WTC11 (cell line): ENCODE measurements at regions not wholly inside any gene's neighbourhood (a gene's known extent, or its start where the extent isn't known, plus 50 kb on each side); places are given as distances from the start of the nearest gene placed in this dataset.

Experiments used
- ATAC-seq: fragments of 200-7000 bp; cut with Tn5 transposase; 2 replicates; pipeline ENCODE4 v1.10.0; 2021; ENCODE audit warnings: mild to moderate bottlenecking, moderate library complexity
- CTCF ChIA-PET: fragments of 300-600 bp; sonication (Branson Sonifier 250); formaldehyde crosslinking; loops from one replicate; lab custom pipeline; 2021; ENCODE audit warnings: antibody characterized with exemption; lab: Charles Lee
- POLR2A ChIA-PET: fragments of 350-600 bp; sonication (Branson Sonifier 250); formaldehyde crosslinking; loops from one replicate; lab custom pipeline; 2021; ENCODE audit warnings: antibody characterized with exemption; lab: Charles Lee
- DNase-seq: peaks from one replicate; pipeline ENCODE4 v3.0.0; 2021; ENCODE audit warnings: low spot score
- H3K27ac Mint-ChIP-seq: 2 replicates; pipeline ENCODE4 v1.8.0; 2021; ENCODE audit warnings: mixed read lengths
- H3K27me3 Mint-ChIP-seq: 2 replicates; pipeline ENCODE4 v1.8.0; 2021; ENCODE audit warnings: low read depth, mild to moderate bottlenecking, moderate library complexity, mixed read lengths
- H3K36me3 Mint-ChIP-seq: 2 replicates; pipeline ENCODE4 v1.8.0; 2021; ENCODE audit warnings: mixed read lengths
- H3K4me1 Mint-ChIP-seq: 2 replicates; pipeline ENCODE4 v1.8.0; 2022; ENCODE audit warnings: mixed read lengths
- H3K4me3 Mint-ChIP-seq: 2 replicates; pipeline ENCODE4 v1.8.0; 2021; ENCODE audit warnings: mild to moderate bottlenecking, moderate library complexity, mixed read lengths
- H3K9me3 Mint-ChIP-seq: 2 replicates; pipeline ENCODE4 v1.8.0; 2021; ENCODE audit warnings: mixed read lengths
- ARID4B ChIP-seq: sonication (generic); formaldehyde crosslinking; IDR thresholded peaks from 2 replicates; pipeline ENCODE4 v1.8.0; 2023; ENCODE audit warnings: missing genetic modification reagents, mild to moderate bottlenecking, borderline replicate concordance
- ATF1 ChIP-seq: sonication (generic); formaldehyde crosslinking; IDR thresholded peaks from 2 replicates; pipeline ENCODE4 v1.8.1; 2023; ENCODE audit warnings: mild to moderate bottlenecking, moderate library complexity, missing genetic modification reagents
- ATF3 ChIP-seq: sonication (generic); formaldehyde crosslinking; conservative IDR thresholded peaks from 2 replicates; pipeline ENCODE4 v1.8.1; 2022; ENCODE audit warnings: mild to moderate bottlenecking, missing genetic modification reagents
- E2F4 ChIP-seq: sonication (generic); formaldehyde crosslinking; IDR thresholded peaks from 2 replicates; pipeline ENCODE4 v1.8.1; 2022; ENCODE audit warnings: low read depth, mild to moderate bottlenecking, moderate library complexity, missing genetic modification reagents, borderline replicate concordance
- ERG ChIP-seq: fragments of 250-450 bp; sonication (Bioruptor Pico); IDR thresholded peaks from 2 replicates; pipeline ENCODE4 v1.8.0; 2021; ENCODE audit warnings: mild to moderate bottlenecking
- GTF2I ChIP-seq: fragments of 250-450 bp; sonication (Bioruptor Pico); conservative IDR thresholded peaks from 2 replicates; pipeline ENCODE4 v1.4.0; 2021; ENCODE audit warnings: mild to moderate bottlenecking
- MAX ChIP-seq: sonication (generic); formaldehyde crosslinking; IDR thresholded peaks from 2 replicates; pipeline ENCODE4 v1.8.0; 2022; ENCODE audit warnings: mild to moderate bottlenecking, missing genetic modification reagents
- PREB ChIP-seq: sonication (generic); formaldehyde crosslinking; IDR thresholded peaks from 2 replicates; pipeline ENCODE4 v1.8.1; 2022; ENCODE audit warnings: mild to moderate bottlenecking, missing genetic modification reagents, moderate library complexity, borderline replicate concordance
- RELA ChIP-seq: sonication (generic); formaldehyde crosslinking; IDR thresholded peaks from 2 replicates; pipeline ENCODE4 v1.8.1; 2022; ENCODE audit warnings: missing genetic modification reagents, mild to moderate bottlenecking, borderline replicate concordance
- TEAD1 ChIP-seq: sonication (generic); formaldehyde crosslinking; IDR thresholded peaks from 2 replicates; pipeline ENCODE4 v1.8.0; 2022; ENCODE audit warnings: mild to moderate bottlenecking, missing genetic modification reagents
- ZBTB43 ChIP-seq: sonication (generic); formaldehyde crosslinking; IDR thresholded peaks from 2 replicates; pipeline ENCODE4 v1.8.1; 2023; ENCODE audit warnings: mild to moderate bottlenecking, missing genetic modification reagents
- ZNF219 ChIP-seq: sonication (generic); formaldehyde crosslinking; IDR thresholded peaks from 2 replicates; pipeline ENCODE4 v1.8.0; 2023; ENCODE audit warnings: missing genetic modification reagents, mild to moderate bottlenecking, borderline replicate concordance
- ZNF423 ChIP-seq: fragments of 250-450 bp; sonication (Bioruptor Pico); IDR thresholded peaks from 2 replicates; pipeline ENCODE4 v2.1.2; 2022; ENCODE audit warnings: mild to moderate bottlenecking, moderate library complexity
- ZNF532 ChIP-seq: fragments of 250-450 bp; sonication (Bioruptor Pico); IDR thresholded peaks from 2 replicates; pipeline ENCODE4 v1.9.0; 2021; ENCODE audit warnings: mild to moderate bottlenecking, borderline replicate concordance

GRCh38 chr16:49203361-49203760 lies 78.3 kb downstream of the CBLN1 start:
- Mint-ChIP-seq H3K27me3 (peaks cover 2% of the 10 kb centered on the region; the same call in 1 of the 2 replicates), H3K36me3 (no peaks in the 10 kb centered on the region), H3K4me3 (no peak overlapping the region), H3K4me1 (no peaks in the 10 kb centered on the region), H3K27ac (no peak overlapping the region), H3K9me3 (no peaks in the 10 kb centered on the region)
- ATAC-seq (no peak), DNase-seq (no peak)
- ChIA-PET CTCF (no interaction called here), POLR2A (no interaction called here)
- TF ChIP-seq ZBTB43, result no peak
- TF ChIP-seq RELA, result no peak
- no peak for TF ChIP-seq MAX (CRISPR knock-in tag)
- no peak for TF ChIP-seq GTF2I (CRISPR knock-in tag)
- no peak for TF ChIP-seq ZNF423 (CRISPR knock-in tag)
- no peak for TF ChIP-seq PREB (CRISPR knock-in tag)
- TF ChIP-seq TEAD1 (CRISPR knock-in tag), result no peak
- TF ChIP-seq ATF1, result no peak
- no peak for TF ChIP-seq ATF3 (CRISPR knock-in tag)
- no peak for TF ChIP-seq ZNF219 (CRISPR knock-in tag)
- TF ChIP-seq ARID4B (CRISPR knock-in tag), result no peak
- no peak for TF ChIP-seq E2F4 (CRISPR knock-in tag)
- TF ChIP-seq ZNF532 (CRISPR knock-in tag), result no peak
- no peak for TF ChIP-seq ERG (CRISPR knock-in tag)
